Uterus (tissue), 2 donors: ENCODE measurements at regions not wholly inside any gene's neighbourhood (a gene's known extent, or its start where the extent isn't known, plus 50 kb on each side); places are given as distances from the start of the nearest gene placed in this dataset.

ENCODE experiments used
- CTCF ChIP-seq, 4 experiments: fragments of 200-600 bp in 2 of 4; fragments of 450-650 bp in 2 of 4; sonication (generic) in 2 of 4; IDR thresholded peaks; one replicate each; pipeline ENCODE4 v1.5.1; 2016 to 2019; ENCODE audit warnings: antibody characterized with exemption in 4 of 4, mild to moderate bottlenecking in 2 of 4, moderate library complexity in 1 of 4
- POLR2A ChIP-seq, 2 donors: fragments of 450-650 bp; IDR thresholded peaks; one replicate each; pipeline ENCODE4 v1.6.1; 2016; ENCODE audit warnings: antibody characterized with exemption in 2 of 2, mild to moderate bottlenecking in 1 of 2, moderate library complexity in 1 of 2

GRCh38 chr2:201947287-201947686 lies 86.4 kb upstream of the FZD7 start:
- no peak for TF ChIP-seq CTCF (IDR thresholded peaks at IDR 0.05)
- no peak for TF ChIP-seq POLR2A (IDR thresholded peaks at IDR 0.05)
